Neural cell (in vitro differentiated cells): ENCODE measurements at regions not wholly inside any gene's neighbourhood (a gene's known extent, or its start where the extent isn't known, plus 50 kb on each side); places are given as distances from the start of the nearest gene placed in this dataset.

ENCODE experiments used
- H2AFZ ChIP-seq: fragments of 200-600, 300-800 bp; sonication (generic), shearing (Covaris generic); 2 replicates; pipeline ENCODE4 v1.6.0; 2014; ENCODE audit warnings: low read depth, mild to moderate bottlenecking, antibody characterized with exemption, low read length, moderate library complexity
- H3F3A ChIP-seq: fragments of 200-600 bp; shearing (Covaris generic); 2 replicates; pipeline ENCODE4 v1.6.1; 2016; ENCODE audit warnings: mild to moderate bottlenecking, moderate library complexity, mixed read lengths, antibody characterized with exemption, low read length; ENCODE audit not compliant: insufficient read depth, poor library complexity, severe bottlenecking
- H3K27ac ChIP-seq: fragments of 200-600, 300-800 bp; sonication (generic), shearing (Covaris generic); 2 replicates; pipeline ENCODE4 v1.5.1; 2014; ENCODE audit warnings: mild to moderate bottlenecking, low read length, moderate library complexity
- H3K27me3 ChIP-seq: fragments of 300-800, 200-600 bp; sonication (generic), shearing (Covaris generic); 2 replicates; pipeline ENCODE4 v1.6.0; 2014; ENCODE audit warnings: mild to moderate bottlenecking, low read depth, low read length, moderate library complexity; ENCODE audit not compliant: insufficient read depth
- H3K36me3 ChIP-seq: fragments of 300-800, 200-600 bp; sonication (generic), shearing (Covaris generic); 2 replicates; pipeline ENCODE4 v1.5.1; 2014; ENCODE audit warnings: mild to moderate bottlenecking, antibody characterized with exemption, low read length, moderate library complexity; ENCODE audit not compliant: insufficient read depth
- H3K4me2 ChIP-seq: fragments of 300-800, 200-600 bp; sonication (generic), shearing (Covaris generic); 2 replicates; pipeline ENCODE4 v1.6.0; 2014; ENCODE audit warnings: mild to moderate bottlenecking, low read length
- H3K4me3 ChIP-seq: fragments of 300-800, 200-600 bp; sonication (generic), shearing (Covaris generic); 2 replicates; pipeline ENCODE4 v1.5.1; 2014; ENCODE audit warnings: mild to moderate bottlenecking, low read length, moderate library complexity
- H3K79me2 ChIP-seq: fragments of 200-600 bp; shearing (Covaris generic); replicated peaks from 2 replicates; pipeline ENCODE4 v1.6.0; 2014; ENCODE audit warnings: mild to moderate bottlenecking, low read length, moderate library complexity; ENCODE audit not compliant: insufficient read depth
- H3K9ac ChIP-seq: fragments of 300-800, 200-600 bp; sonication (generic), shearing (Covaris generic); 2 replicates; pipeline ENCODE4 v1.6.1; 2016; ENCODE audit warnings: mild to moderate bottlenecking, low read length, mixed read lengths
- H3K9me2 ChIP-seq: fragments of 200-600 bp; shearing (Covaris generic); 2 replicates; pipeline ENCODE4 v1.6.1; 2016; ENCODE audit warnings: mild to moderate bottlenecking, low read length, mixed read lengths; ENCODE audit not compliant: insufficient read depth
- H3K9me3 ChIP-seq: fragments of 200-600, 300-800 bp; sonication (generic), shearing (Covaris generic); 2 replicates; pipeline ENCODE4 v1.6.1; 2016; ENCODE audit warnings: mild to moderate bottlenecking, mixed run types, low read length, moderate library complexity, mixed read lengths
- H4K20me1 ChIP-seq: fragments of 200-600 bp; shearing (Covaris generic); 2 replicates; pipeline ENCODE4 v1.6.1; 2016; ENCODE audit warnings: mild to moderate bottlenecking, mixed run types; ENCODE audit not compliant: insufficient read depth
- CTCF ChIP-seq: fragments of 450-650 bp; IDR thresholded peaks from 2 replicates; pipeline ENCODE4 v1.5.1; 2014; ENCODE audit warnings: antibody characterized with exemption, mild to moderate bottlenecking, moderate library complexity; ENCODE audit not compliant: poor library complexity, severe bottlenecking
- EP300 ChIP-seq: fragments of 450-650 bp; conservative IDR thresholded peaks from 2 replicates; pipeline ENCODE4 v1.6.1; 2014; ENCODE audit warnings: antibody characterized with exemption, mild to moderate bottlenecking, moderate library complexity; ENCODE audit not compliant: poor library complexity, severe bottlenecking
- EZH2 ChIP-seq: fragments of 200-600, 300-800 bp; shearing (Covaris generic), sonication (generic); IDR thresholded peaks from 2 replicates; pipeline ENCODE4 v1.6.1; 2014; ENCODE audit warnings: antibody characterized with exemption, low read length, borderline replicate concordance, mild to moderate bottlenecking; ENCODE audit not compliant: insufficient read depth, poor library complexity, severe bottlenecking
- MXI1 ChIP-seq: fragments of 450-650 bp; conservative IDR thresholded peaks from 2 replicates; pipeline ENCODE4 v1.6.1; 2014; ENCODE audit warnings: antibody characterized with exemption, mild to moderate bottlenecking; ENCODE audit not compliant: poor library complexity, severe bottlenecking
- POLR2AphosphoS5 ChIP-seq: IDR thresholded peaks from 2 replicates; pipeline ENCODE4 v1.6.1; 2012
- RAD21 ChIP-seq: fragments of 450-650 bp; conservative IDR thresholded peaks from 2 replicates; pipeline ENCODE4 v1.6.1; 2014; ENCODE audit warnings: antibody characterized with exemption, mild to moderate bottlenecking, moderate library complexity
- SMC3 ChIP-seq: fragments of 450-650 bp; conservative IDR thresholded peaks from 2 replicates; pipeline ENCODE4 v1.6.1; 2014; ENCODE audit warnings: antibody characterized with exemption, mild to moderate bottlenecking, moderate library complexity; ENCODE audit not compliant: poor library complexity
- TAF1 ChIP-seq: IDR thresholded peaks from 2 replicates; pipeline ENCODE4 v1.6.1; 2012; ENCODE audit warnings: low read depth
- TF ChIP-seq, protein P1 (sequence below): IDR thresholded peaks from 2 replicates; pipeline ENCODE4 v1.6.1; 2012; ENCODE audit warnings: borderline replicate concordance

GRCh38 chr4:134591326-134591725 lies 389.7 kb upstream of the PABPC4L start:
- Histone ChIP-seq H4K20me1 (no peaks in the 10 kb centered on the region), H3K27me3 (no peaks in the 10 kb centered on the region), H3K9me2 (no peaks in the 10 kb centered on the region), H3K9me3 (no peaks in the 10 kb centered on the region), H3K36me3 (no peaks in the 10 kb centered on the region), H3K27ac (no peak overlapping the region), H3K79me2 (no peaks in the 10 kb centered on the region), H3K4me2 (no peak overlapping the region), H2AFZ (no peak overlapping the region), H3K4me3 (no peak overlapping the region), H3F3A (no peaks in the 10 kb centered on the region), H3K9ac (no peak overlapping the region)
- TF ChIP-seq SMC3 (no peak), EZH2 (no peak), MXI1 (no peak), EP300 (no peak), POLR2AphosphoS5 (no peak), TAF1 (no peak), CTCF (no peak), RAD21 (no peak)
- TF ChIP-seq, protein P1, sequence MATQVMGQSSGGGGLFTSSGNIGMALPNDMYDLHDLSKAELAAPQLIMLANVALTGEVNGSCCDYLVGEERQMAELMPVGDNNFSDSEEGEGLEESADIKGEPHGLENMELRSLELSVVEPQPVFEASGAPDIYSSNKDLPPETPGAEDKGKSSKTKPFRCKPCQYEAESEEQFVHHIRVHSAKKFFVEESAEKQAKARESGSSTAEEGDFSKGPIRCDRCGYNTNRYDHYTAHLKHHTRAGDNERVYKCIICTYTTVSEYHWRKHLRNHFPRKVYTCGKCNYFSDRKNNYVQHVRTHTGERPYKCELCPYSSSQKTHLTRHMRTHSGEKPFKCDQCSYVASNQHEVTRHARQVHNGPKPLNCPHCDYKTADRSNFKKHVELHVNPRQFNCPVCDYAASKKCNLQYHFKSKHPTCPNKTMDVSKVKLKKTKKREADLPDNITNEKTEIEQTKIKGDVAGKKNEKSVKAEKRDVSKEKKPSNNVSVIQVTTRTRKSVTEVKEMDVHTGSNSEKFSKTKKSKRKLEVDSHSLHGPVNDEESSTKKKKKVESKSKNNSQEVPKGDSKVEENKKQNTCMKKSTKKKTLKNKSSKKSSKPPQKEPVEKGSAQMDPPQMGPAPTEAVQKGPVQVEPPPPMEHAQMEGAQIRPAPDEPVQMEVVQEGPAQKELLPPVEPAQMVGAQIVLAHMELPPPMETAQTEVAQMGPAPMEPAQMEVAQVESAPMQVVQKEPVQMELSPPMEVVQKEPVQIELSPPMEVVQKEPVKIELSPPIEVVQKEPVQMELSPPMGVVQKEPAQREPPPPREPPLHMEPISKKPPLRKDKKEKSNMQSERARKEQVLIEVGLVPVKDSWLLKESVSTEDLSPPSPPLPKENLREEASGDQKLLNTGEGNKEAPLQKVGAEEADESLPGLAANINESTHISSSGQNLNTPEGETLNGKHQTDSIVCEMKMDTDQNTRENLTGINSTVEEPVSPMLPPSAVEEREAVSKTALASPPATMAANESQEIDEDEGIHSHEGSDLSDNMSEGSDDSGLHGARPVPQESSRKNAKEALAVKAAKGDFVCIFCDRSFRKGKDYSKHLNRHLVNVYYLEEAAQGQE: no peak

DNA sequence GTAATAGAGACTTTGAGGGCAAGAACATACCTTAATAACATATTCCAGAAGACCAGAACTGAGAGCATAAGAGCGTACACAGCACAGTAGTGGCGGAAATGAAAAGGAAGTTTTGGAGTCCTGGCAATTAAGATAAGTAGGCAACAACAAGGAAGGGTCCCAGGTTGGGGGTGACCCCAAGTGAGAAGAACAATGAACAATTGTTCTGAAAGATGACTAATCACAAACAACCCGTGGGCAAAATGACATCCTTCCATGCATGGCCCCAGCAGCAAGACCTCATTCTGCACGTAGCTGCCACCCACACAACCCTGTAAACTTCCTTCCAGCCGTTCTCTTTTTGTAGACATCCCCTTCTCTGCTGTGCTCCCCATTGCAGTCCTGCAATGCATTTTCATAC lies 384.4 kb upstream of the PABPC4L start:
- Histone ChIP-seq H3K4me3 (no peak overlapping the region), H3K27ac (no peak overlapping the region), H3K27me3 (no peaks in the 10 kb centered on the region), H3F3A (no peaks in the 10 kb centered on the region), H4K20me1 (no peaks in the 10 kb centered on the region), H3K4me2 (no peak overlapping the region), H2AFZ (no peak overlapping the region), H3K79me2 (no peaks in the 10 kb centered on the region), H3K9me2 (no peaks in the 10 kb centered on the region), H3K9me3 (no peaks in the 10 kb centered on the region), H3K9ac (no peak overlapping the region), H3K36me3 (no peaks in the 10 kb centered on the region)
- TF ChIP-seq TAF1: no peak
- TF ChIP-seq EP300: no peak
- TF ChIP-seq SMC3: no peak
- no peak for TF ChIP-seq RAD21
- no peak for TF ChIP-seq MXI1
- no peak for TF ChIP-seq EZH2
- TF ChIP-seq CTCF: no peak
- TF ChIP-seq POLR2AphosphoS5: no peak
- TF ChIP-seq, protein P1: no peak
